HG03159 (cell line): ENCODE measurements at regions not wholly inside any gene's neighbourhood (a gene's known extent, or its start where the extent isn't known, plus 50 kb on each side); places are given as distances from the start of the nearest gene placed in this dataset.

Experiments used
- ATAC-seq: cut with Tn5 transposase; IDR thresholded peaks from one replicate; pipeline ENCODE4 v1.9.1; 2021; ENCODE audit warnings: mild to moderate bottlenecking, moderate library complexity; ENCODE audit not compliant: unreplicated experiment

- no peak for ATAC-seq
These were observed 99.9 kb upstream of the ZNF618 start for GRCh38 chr9:113776194-113776593.

GRCh38 chr9:113781381-113781780 is 94.7 kb upstream of the ZNF618 start:
- ATAC-seq: no peak

GRCh38 chr9:113781896-113782295 is 94.2 kb upstream of the ZNF618 start:
- ATAC-seq: no peak

- no peak for ATAC-seq
These were observed 92.6 kb upstream of the ZNF618 start for GRCh38 chr9:113783475-113783874.

DNA sequence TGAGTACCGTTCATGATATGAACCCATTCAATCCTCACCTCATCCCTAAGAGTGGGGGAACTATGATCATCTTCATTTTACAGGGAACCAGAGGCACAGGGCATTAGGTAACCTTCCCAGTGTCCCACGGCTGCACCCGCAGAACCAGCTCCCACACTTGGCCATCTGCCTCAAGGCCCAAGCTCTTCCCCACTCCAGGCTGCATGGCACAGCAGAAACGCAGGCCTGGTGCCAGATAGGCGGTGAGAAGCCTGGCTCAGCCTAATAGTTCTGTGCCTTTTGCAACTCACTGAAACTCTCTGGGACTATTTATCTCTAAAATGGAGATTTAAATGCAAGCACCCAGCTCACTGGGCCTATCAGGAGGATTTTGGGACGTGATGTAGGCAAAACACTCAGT is 90.8 kb upstream of the ZNF618 start:
- no peak for ATAC-seq

GRCh38 chr9:113786071-113786470 is 90.0 kb upstream of the ZNF618 start:
- ATAC-seq: no peak

- no peak for ATAC-seq
These were observed 88.2 kb upstream of the ZNF618 start for GRCh38 chr9:113787871-113788270.

DNA sequence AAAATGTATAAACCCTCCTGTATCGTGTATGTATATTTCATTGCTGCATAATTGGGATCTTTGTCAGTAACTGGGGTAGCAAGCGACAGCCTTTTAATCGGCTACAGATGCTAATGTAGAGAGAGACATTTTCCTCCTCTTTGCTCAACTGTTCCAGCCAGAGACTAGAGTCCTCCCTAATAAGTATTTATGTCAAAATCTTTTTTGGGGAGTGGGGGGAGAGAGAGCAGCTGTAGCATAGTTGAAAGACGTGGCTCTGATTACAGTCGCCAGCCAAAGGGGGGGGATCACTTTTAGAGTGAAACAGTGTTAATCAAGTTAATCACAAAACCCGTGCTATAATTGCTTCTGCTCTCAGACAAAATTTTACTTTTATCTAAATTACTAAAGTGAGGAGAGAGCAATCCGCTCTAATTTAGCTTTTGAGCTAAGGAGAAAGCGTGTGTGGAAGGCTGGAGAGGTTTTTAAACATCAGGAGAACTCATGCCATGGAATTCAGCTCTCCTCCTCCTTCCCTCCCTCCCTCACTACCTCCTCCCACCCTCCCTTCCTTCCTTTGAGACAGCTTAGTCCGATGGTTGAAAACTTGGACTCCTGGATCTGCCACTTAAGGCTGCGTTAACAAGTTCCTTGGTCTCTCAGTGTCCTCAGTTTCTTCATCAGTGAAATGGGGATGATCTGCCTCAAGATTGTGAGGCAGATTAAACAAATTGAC is 87.3 kb upstream of the ZNF618 start:
- ATAC-seq: no peak

DNA sequence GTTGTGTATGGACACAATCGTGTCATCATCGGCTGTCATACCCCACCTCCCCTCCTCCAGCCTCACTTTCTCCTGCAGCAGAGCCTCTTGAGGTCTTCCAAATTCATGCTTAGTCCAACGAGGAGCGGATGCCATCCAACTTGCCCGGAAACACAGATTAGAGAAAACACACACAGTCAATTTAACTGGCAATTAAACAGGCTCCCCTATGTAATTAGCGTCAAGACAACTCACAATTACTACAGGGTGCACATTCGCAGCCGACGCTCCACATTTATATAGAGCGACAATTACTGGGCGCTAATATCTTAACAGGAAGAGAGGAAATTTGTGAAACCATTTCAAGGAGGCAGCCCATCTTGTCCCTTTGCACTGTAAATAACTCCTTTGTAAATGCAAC is 86.0 kb upstream of the ZNF618 start:
- no peak for ATAC-seq

DNA sequence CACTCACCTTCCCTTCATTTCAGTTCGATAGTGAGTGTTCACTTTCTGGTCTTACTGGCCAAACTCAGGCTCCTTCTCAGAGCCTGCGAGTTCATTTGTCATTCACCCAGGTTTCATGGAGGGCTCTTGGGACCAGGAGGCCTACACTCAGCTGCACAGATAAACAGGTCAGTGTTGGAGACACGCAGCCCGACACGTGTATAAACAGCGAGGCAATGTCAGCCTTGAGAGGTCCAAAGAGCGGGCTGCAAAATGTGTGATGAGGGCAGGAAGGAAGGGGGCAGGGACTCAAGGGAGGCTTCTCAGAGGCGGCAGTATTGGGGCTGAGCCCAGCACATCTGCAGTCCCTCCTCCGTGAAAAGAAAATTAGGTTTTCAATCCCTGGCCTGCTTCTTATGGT is 82.6 kb upstream of the ZNF618 start:
- no peak for ATAC-seq

- ATAC-seq: no peak
These were observed 81.4 kb upstream of the ZNF618 start for GRCh38 chr9:113794721-113795120.

GRCh38 chr9:113795811-113796392 is 80.2 kb upstream of the ZNF618 start:
- ATAC-seq: no peak

GRCh38 chr9:113796646-113797426 is 79.3 kb upstream of the ZNF618 start:
- ATAC-seq: no peak

- ATAC-seq: no peak
These were observed 77.8 kb upstream of the ZNF618 start for GRCh38 chr9:113798062-113799030.

- no peak for ATAC-seq
These were observed 75.8 kb upstream of the ZNF618 start for GRCh38 chr9:113800276-113800675.

GRCh38 chr9:113803811-113804589 is 72.1 kb upstream of the ZNF618 start:
- ATAC-seq: no peak

- ATAC-seq: no peak
These were observed 70.5 kb upstream of the ZNF618 start for GRCh38 chr9:113805486-113806132.

DNA sequence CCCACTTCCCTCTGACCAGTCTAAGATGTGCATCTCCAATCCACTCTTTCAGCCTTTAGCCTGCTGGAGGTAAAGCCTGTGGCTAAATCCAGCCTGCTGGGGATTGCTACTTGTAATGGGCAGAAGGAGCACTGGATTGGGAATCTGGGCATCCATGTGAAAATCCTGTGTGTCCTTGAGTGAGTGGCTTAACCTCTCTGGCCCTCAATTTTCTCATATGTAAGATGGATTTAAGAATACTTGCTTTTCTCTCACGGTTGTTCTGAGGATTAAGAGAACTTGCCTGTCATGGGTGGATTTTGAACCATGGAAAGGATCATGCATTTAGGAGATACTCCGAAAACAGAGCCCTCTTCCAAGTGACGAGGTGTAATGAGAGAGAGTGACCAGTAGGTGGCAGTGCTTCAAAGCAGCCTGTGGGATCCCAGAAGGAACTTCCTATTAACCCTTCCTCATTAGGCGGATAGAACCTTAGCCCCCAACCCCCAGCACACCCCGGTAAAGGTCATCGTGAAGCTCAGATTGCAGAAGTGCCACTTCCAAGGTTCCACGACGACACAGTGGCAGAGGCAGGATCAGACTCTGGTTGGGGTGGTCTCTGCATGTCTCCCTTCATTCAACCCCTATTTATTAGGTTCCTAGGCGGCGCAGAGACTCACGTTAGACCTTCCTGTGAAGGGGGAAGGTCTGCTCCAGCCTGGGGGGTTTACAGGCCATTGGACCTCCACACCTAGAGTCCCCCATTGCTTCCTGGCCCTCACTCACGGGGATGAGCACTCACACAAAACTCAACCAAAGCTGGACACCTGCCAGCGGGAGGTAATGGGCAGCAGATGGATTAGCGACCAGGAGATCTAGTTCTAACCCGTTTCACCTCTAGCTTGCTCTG is 68.7 kb upstream of the ZNF618 start:
- no peak for ATAC-seq
